ENCODE measurements at regions not wholly inside any gene's neighbourhood (a gene's known extent, or its start where the extent isn't known, plus 50 kb on each side); places are given as distances from the start of the nearest gene placed in this dataset.

DNA sequence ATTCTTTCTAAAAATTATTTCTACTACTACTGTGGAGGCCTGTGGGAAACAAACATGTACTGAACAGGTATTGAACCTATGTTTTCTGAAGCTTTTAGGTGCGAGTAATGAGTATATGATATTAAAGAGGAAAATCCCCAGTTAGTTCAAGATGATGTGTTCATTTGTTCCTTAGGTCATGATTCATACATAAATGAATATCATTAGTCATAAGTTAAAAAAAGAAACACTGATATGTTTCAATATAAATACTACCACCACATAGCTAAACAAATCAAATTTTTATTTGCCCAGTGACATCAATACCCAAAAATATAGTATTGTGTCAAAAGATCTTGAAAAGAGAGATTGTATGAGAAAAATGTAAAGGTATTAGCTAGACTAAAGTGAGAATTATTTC is 210.7 kb upstream of the GNAI1 start:
- TF ChIP-seq, protein P1, sequence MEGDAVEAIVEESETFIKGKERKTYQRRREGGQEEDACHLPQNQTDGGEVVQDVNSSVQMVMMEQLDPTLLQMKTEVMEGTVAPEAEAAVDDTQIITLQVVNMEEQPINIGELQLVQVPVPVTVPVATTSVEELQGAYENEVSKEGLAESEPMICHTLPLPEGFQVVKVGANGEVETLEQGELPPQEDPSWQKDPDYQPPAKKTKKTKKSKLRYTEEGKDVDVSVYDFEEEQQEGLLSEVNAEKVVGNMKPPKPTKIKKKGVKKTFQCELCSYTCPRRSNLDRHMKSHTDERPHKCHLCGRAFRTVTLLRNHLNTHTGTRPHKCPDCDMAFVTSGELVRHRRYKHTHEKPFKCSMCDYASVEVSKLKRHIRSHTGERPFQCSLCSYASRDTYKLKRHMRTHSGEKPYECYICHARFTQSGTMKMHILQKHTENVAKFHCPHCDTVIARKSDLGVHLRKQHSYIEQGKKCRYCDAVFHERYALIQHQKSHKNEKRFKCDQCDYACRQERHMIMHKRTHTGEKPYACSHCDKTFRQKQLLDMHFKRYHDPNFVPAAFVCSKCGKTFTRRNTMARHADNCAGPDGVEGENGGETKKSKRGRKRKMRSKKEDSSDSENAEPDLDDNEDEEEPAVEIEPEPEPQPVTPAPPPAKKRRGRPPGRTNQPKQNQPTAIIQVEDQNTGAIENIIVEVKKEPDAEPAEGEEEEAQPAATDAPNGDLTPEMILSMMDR (IDR thresholded peaks at IDR 0.05; ENCODE audit: low read depth, low read length), result no peak
- no peak for TF ChIP-seq POLR2A (IDR thresholded peaks at IDR 0.05; ENCODE audit: extremely low read depth, insufficient read length)

Data from NB4 (cell line).